HCT116 (cell line): ENCODE measurements at regions not wholly inside any gene's neighbourhood (a gene's known extent, or its start where the extent isn't known, plus 50 kb on each side); places are given as distances from the start of the nearest gene placed in this dataset.

Source experiments
- ATAC-seq: fragments of 200-7000 bp; cut with Tn5 transposase; 2 replicates; pipeline ENCODE4 v1.9.1; 2020; ENCODE audit warnings: mild to moderate bottlenecking, moderate library complexity
- BruUV-seq: library from RNA; stranded (reverse); fragments of 400-500 nt; replicated peaks from 2 replicates; lab custom pipeline; 2021; lab: Mats Ljungman, UMichigan
- CTCF ChIA-PET: fragments of 300-600 bp; sonication (Branson Sonifier 250); formaldehyde crosslinking; loops from one replicate; lab custom pipeline; 2021; ENCODE audit warnings: antibody characterized with exemption; lab: Charles Lee
- POLR2A ChIA-PET: fragments of 300-600, 350-600 bp; sonication (Branson Sonifier 250); formaldehyde crosslinking; loops from one replicate; lab custom pipeline; 2021; ENCODE audit warnings: antibody characterized with exemption; lab: Charles Lee
- RAD21 ChIA-PET, 2 experiments: fragments of 300-600 bp; sonication (Branson Sonifier 250); formaldehyde crosslinking; loops; one replicate each; lab custom pipeline; 2023; ENCODE audit warnings: low total read pairs in 2 of 2; ENCODE audit not compliant: uncharacterized antibody in 2 of 2, unreplicated experiment in 2 of 2, low non-redundant PET in 1 of 2; lab: Charles Lee
- DNase-seq: peaks from one replicate; pipeline ENCODE4 v3.0.0-alpha.2; 2010; ENCODE audit warnings: low read depth, low spot score
- H2AFZ ChIP-seq: fragments of 200-600 bp; shearing (Covaris generic), sonication (generic); 2 replicates; pipeline ENCODE4 v1.6.1; 2017; ENCODE audit warnings: low read depth, mixed run types, mixed read lengths, antibody characterized with exemption, low read length; ENCODE audit not compliant: poor library complexity, severe bottlenecking
- H3K27ac ChIP-seq: 2 replicates; pipeline ENCODE4 v1.5.1; 2012; ENCODE audit warnings: low read depth, low read length
- H3K27me3 ChIP-seq: fragments of 200-600 bp; sonication (generic); 2 replicates; pipeline ENCODE4 v1.6.1; 2016; ENCODE audit warnings: mixed run types, low read length, mixed read lengths; ENCODE audit not compliant: insufficient read depth
- H3K36me3 ChIP-seq, 2 experiments: fragments of 200-500 bp in 1 of 2; fragments of 200-600 bp in 1 of 2; sonication (Bioruptor generic) in 1 of 2; sonication (generic) in 1 of 2; 2 replicates each; pipeline versions ENCODE4 v1.5.1 to v1.6.1; 2014 to 2016; ENCODE audit warnings: low read length in 2 of 2, inconsistent platforms in 1 of 2, mixed read lengths in 1 of 2, mixed run types in 1 of 2; ENCODE audit not compliant: insufficient read depth in 2 of 2, control insufficient read depth in 1 of 2
- H3K4me1 ChIP-seq, 2 experiments: fragments of 200-600 bp in 1 of 2; sonication (generic) in 1 of 2; 2 replicates each; pipeline versions ENCODE4 v1.5.1 to v1.6.1; 2012 to 2017; ENCODE audit warnings: low read length in 2 of 2, inconsistent platforms in 1 of 2, mild to moderate bottlenecking in 1 of 2, mixed read lengths in 1 of 2, mixed run types in 1 of 2, moderate library complexity in 1 of 2; ENCODE audit not compliant: insufficient read depth in 2 of 2, control insufficient read depth in 1 of 2
- H3K4me2 ChIP-seq: fragments of 200-600 bp; sonication (generic); 2 replicates; pipeline ENCODE4 v1.6.1; 2017; ENCODE audit warnings: mixed run types, low read length, mixed read lengths
- H3K4me3 ChIP-seq, 2 experiments: fragments of 200-600 bp in 1 of 2; sonication (generic) in 1 of 2; replicated peaks in 1 of 2; 2 replicates each; pipeline ENCODE4 v1.5.1; 2011 to 2016; ENCODE audit warnings: low read length in 2 of 2, control low read depth in 1 of 2, low read depth in 1 of 2, mild to moderate bottlenecking in 1 of 2, mixed read lengths in 1 of 2, mixed run types in 1 of 2
- H3K79me2 ChIP-seq: fragments of 200-600 bp; sonication (generic); 2 replicates; pipeline ENCODE4 v1.6.1; 2017; ENCODE audit warnings: mild to moderate bottlenecking, mixed run types, low read length, moderate library complexity, mixed read lengths; ENCODE audit not compliant: insufficient read depth
- H3K9ac ChIP-seq: fragments of 200-600 bp; sonication (generic); 2 replicates; pipeline ENCODE4 v1.6.1; 2016; ENCODE audit warnings: low read length, mixed read lengths
- H3K9me2 ChIP-seq: fragments of 200-600 bp; sonication (generic), shearing (Covaris generic); 2 replicates; pipeline ENCODE4 v1.6.1; 2017; ENCODE audit warnings: mixed run types, mild to moderate bottlenecking, moderate library complexity; ENCODE audit not compliant: insufficient read depth
- H3K9me3 ChIP-seq, 2 experiments: fragments of 200-500 bp in 1 of 2; fragments of 200-600 bp in 1 of 2; sonication (Bioruptor generic) in 1 of 2; sonication (generic) in 1 of 2; 2 replicates each; pipeline ENCODE4 v1.6.1; 2014 to 2017; ENCODE audit warnings: low read length in 2 of 2, mixed read lengths in 2 of 2, inconsistent platforms in 1 of 2, low read depth in 1 of 2, mild to moderate bottlenecking in 1 of 2, mixed run types in 1 of 2, moderate library complexity in 1 of 2; ENCODE audit not compliant: control insufficient read depth in 1 of 2, insufficient read depth in 1 of 2
- H4K20me1 ChIP-seq: fragments of 200-600 bp; sonication (generic), shearing (Covaris generic); 2 replicates; pipeline ENCODE4 v1.6.1; 2017; ENCODE audit warnings: mixed run types, mild to moderate bottlenecking, moderate library complexity; ENCODE audit not compliant: insufficient read depth
- EGR1 ChIP-seq: IDR thresholded peaks from 2 replicates; pipeline ENCODE4 v1.6.1; 2012; ENCODE audit warnings: low read depth
- YY1 ChIP-seq: IDR thresholded peaks from 2 replicates; pipeline ENCODE4 v1.6.1; 2011; ENCODE audit warnings: low read length, low read depth, moderate library complexity, mild to moderate bottlenecking; ENCODE audit not compliant: insufficient replicate concordance; ENCODE audit errors: extremely low read depth
- intact Hi-C: fragments of 100-400 bp; cut with micrococcal nuclease; formaldehyde crosslinking; loops from 2 replicates; pipeline ENCODE4 v1.10.0; 2022

DNA sequence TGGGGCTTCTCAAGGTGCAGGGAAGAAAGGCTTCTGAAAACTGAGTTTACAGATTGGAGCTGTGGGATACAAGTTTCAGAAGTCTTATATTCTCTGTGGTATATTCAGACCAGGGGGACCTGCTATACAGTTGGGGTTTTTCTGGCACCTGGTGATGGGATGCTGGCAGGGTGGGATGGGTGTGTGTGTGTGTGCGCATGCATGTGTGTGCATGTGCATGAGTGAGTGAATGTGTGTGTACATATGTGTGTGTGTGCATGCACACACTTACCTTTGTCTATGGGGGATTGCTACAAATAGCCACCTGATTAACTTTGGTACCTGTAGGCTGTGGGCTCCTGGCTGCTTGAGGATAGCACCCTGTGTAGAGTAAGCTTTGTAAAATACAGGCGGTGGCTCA, 131.4 kb downstream of the PDCD6IP start:
- Histone ChIP-seq H4K20me1 (no peaks in the 10 kb centered on the region), H3K27me3 (peaks cover 44% of the 10 kb centered on the region), H3K9ac (no peak overlapping the region), H3K36me3 (no peaks in the 10 kb centered on the region), H3K4me2 (no peak overlapping the region), H3K4me3 (no peak overlapping the region), H3K9me2 (no peaks in the 10 kb centered on the region), H3K4me1 (no peaks in the 10 kb centered on the region), H2AFZ (no peak overlapping the region), H3K79me2 (no peaks in the 10 kb centered on the region), H3K27ac (no peak overlapping the region), H3K9me3 (no peaks in the 10 kb centered on the region)
- DNase-seq (no peak), ATAC-seq (no peak)
- CTCF ChIA-PET, result no interaction called here
- TF ChIP-seq YY1, result no peak
- POLR2A ChIA-PET, result no interaction called here
- RAD21 ChIA-PET, result no interaction called here
- intact Hi-C loops, result no loop called here
- BruUV-seq, result no TSS peak

DNA sequence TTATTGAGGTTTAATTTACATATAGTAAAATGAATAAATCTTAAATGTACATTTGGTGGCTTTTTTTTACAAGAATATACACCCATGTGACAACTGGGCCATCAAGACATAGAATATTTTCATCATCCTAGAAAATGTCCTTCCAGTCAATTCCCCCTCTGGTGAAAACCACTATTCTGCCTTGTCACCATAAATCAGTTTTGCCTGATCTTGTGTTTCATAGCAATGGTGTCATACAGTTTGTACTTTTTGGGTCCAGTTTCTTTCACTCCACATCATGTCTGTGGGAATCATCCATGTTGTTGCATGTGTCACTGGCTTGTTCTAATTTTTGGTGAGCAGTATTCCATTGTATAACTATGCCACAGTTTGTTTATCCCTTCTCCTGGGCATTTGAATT, 133.1 kb downstream of the PDCD6IP start:
- Histone ChIP-seq H3K4me1 (no peaks in the 10 kb centered on the region), H3K27ac (no peak overlapping the region), H3K9me3 (no peaks in the 10 kb centered on the region), H3K4me2 (no peak overlapping the region), H3K36me3 (no peaks in the 10 kb centered on the region), H2AFZ (no peak overlapping the region), H3K27me3 (peaks cover 32% of the 10 kb centered on the region), H3K9me2 (no peaks in the 10 kb centered on the region), H4K20me1 (no peaks in the 10 kb centered on the region), H3K79me2 (no peaks in the 10 kb centered on the region), H3K4me3 (no peak overlapping the region), H3K9ac (no peak overlapping the region)
- no TSS peak for BruUV-seq
- ATAC-seq, result no peak
- RAD21 ChIA-PET, result no interaction called here
- intact Hi-C loops, result no loop called here
- POLR2A ChIA-PET, result no interaction called here
- DNase-seq, result no peak
- CTCF ChIA-PET, result no interaction called here
- TF ChIP-seq EGR1, result no peak
